Neural cell (in vitro differentiated cells): ENCODE measurements at regions not wholly inside any gene's neighbourhood (a gene's known extent, or its start where the extent isn't known, plus 50 kb on each side); places are given as distances from the start of the nearest gene placed in this dataset.
"Not testable (repeated sequence)": the region's sequence is repeated elsewhere in the genome, so short reads cannot be mapped to it uniquely, and the experiment has no call there.

Experiments
- H2AFZ ChIP-seq: fragments of 200-600, 300-800 bp; sonication (generic), shearing (Covaris generic); 2 replicates; pipeline ENCODE4 v1.6.0; 2014; ENCODE audit warnings: low read depth, mild to moderate bottlenecking, antibody characterized with exemption, low read length, moderate library complexity
- H3F3A ChIP-seq: fragments of 200-600 bp; shearing (Covaris generic); 2 replicates; pipeline ENCODE4 v1.6.1; 2016; ENCODE audit warnings: mild to moderate bottlenecking, moderate library complexity, mixed read lengths, antibody characterized with exemption, low read length; ENCODE audit not compliant: insufficient read depth, poor library complexity, severe bottlenecking
- H3K27ac ChIP-seq: fragments of 200-600, 300-800 bp; sonication (generic), shearing (Covaris generic); 2 replicates; pipeline ENCODE4 v1.5.1; 2014; ENCODE audit warnings: mild to moderate bottlenecking, low read length, moderate library complexity
- H3K27me3 ChIP-seq: fragments of 300-800, 200-600 bp; sonication (generic), shearing (Covaris generic); 2 replicates; pipeline ENCODE4 v1.6.0; 2014; ENCODE audit warnings: mild to moderate bottlenecking, low read depth, low read length, moderate library complexity; ENCODE audit not compliant: insufficient read depth
- H3K36me3 ChIP-seq: fragments of 300-800, 200-600 bp; sonication (generic), shearing (Covaris generic); 2 replicates; pipeline ENCODE4 v1.5.1; 2014; ENCODE audit warnings: mild to moderate bottlenecking, antibody characterized with exemption, low read length, moderate library complexity; ENCODE audit not compliant: insufficient read depth
- H3K4me2 ChIP-seq: fragments of 300-800, 200-600 bp; sonication (generic), shearing (Covaris generic); 2 replicates; pipeline ENCODE4 v1.6.0; 2014; ENCODE audit warnings: mild to moderate bottlenecking, low read length
- H3K4me3 ChIP-seq: fragments of 300-800, 200-600 bp; sonication (generic), shearing (Covaris generic); 2 replicates; pipeline ENCODE4 v1.5.1; 2014; ENCODE audit warnings: mild to moderate bottlenecking, low read length, moderate library complexity
- H3K79me2 ChIP-seq: fragments of 200-600 bp; shearing (Covaris generic); replicated peaks from 2 replicates; pipeline ENCODE4 v1.6.0; 2014; ENCODE audit warnings: mild to moderate bottlenecking, low read length, moderate library complexity; ENCODE audit not compliant: insufficient read depth
- H3K9ac ChIP-seq: fragments of 300-800, 200-600 bp; sonication (generic), shearing (Covaris generic); 2 replicates; pipeline ENCODE4 v1.6.1; 2016; ENCODE audit warnings: mild to moderate bottlenecking, low read length, mixed read lengths
- H3K9me2 ChIP-seq: fragments of 200-600 bp; shearing (Covaris generic); 2 replicates; pipeline ENCODE4 v1.6.1; 2016; ENCODE audit warnings: mild to moderate bottlenecking, low read length, mixed read lengths; ENCODE audit not compliant: insufficient read depth
- H3K9me3 ChIP-seq: fragments of 200-600, 300-800 bp; sonication (generic), shearing (Covaris generic); 2 replicates; pipeline ENCODE4 v1.6.1; 2016; ENCODE audit warnings: mild to moderate bottlenecking, mixed run types, low read length, moderate library complexity, mixed read lengths
- H4K20me1 ChIP-seq: fragments of 200-600 bp; shearing (Covaris generic); 2 replicates; pipeline ENCODE4 v1.6.1; 2016; ENCODE audit warnings: mild to moderate bottlenecking, mixed run types; ENCODE audit not compliant: insufficient read depth
- EP300 ChIP-seq: fragments of 450-650 bp; conservative IDR thresholded peaks from 2 replicates; pipeline ENCODE4 v1.6.1; 2014; ENCODE audit warnings: antibody characterized with exemption, mild to moderate bottlenecking, moderate library complexity; ENCODE audit not compliant: poor library complexity, severe bottlenecking
- EZH2 ChIP-seq: fragments of 200-600, 300-800 bp; shearing (Covaris generic), sonication (generic); IDR thresholded peaks from 2 replicates; pipeline ENCODE4 v1.6.1; 2014; ENCODE audit warnings: antibody characterized with exemption, low read length, borderline replicate concordance, mild to moderate bottlenecking; ENCODE audit not compliant: insufficient read depth, poor library complexity, severe bottlenecking
- MXI1 ChIP-seq: fragments of 450-650 bp; conservative IDR thresholded peaks from 2 replicates; pipeline ENCODE4 v1.6.1; 2014; ENCODE audit warnings: antibody characterized with exemption, mild to moderate bottlenecking; ENCODE audit not compliant: poor library complexity, severe bottlenecking
- POLR2AphosphoS5 ChIP-seq: IDR thresholded peaks from 2 replicates; pipeline ENCODE4 v1.6.1; 2012
- RAD21 ChIP-seq: fragments of 450-650 bp; conservative IDR thresholded peaks from 2 replicates; pipeline ENCODE4 v1.6.1; 2014; ENCODE audit warnings: antibody characterized with exemption, mild to moderate bottlenecking, moderate library complexity
- REST ChIP-seq: IDR thresholded peaks from 2 replicates; pipeline ENCODE4 v1.6.1; 2012; ENCODE audit warnings: borderline replicate concordance
- SMC3 ChIP-seq: fragments of 450-650 bp; conservative IDR thresholded peaks from 2 replicates; pipeline ENCODE4 v1.6.1; 2014; ENCODE audit warnings: antibody characterized with exemption, mild to moderate bottlenecking, moderate library complexity; ENCODE audit not compliant: poor library complexity
- TAF1 ChIP-seq: IDR thresholded peaks from 2 replicates; pipeline ENCODE4 v1.6.1; 2012; ENCODE audit warnings: low read depth
- TF ChIP-seq, protein P1 (sequence below): fragments of 450-650 bp; IDR thresholded peaks from 2 replicates; pipeline ENCODE4 v1.5.1; 2014; ENCODE audit warnings: antibody characterized with exemption, mild to moderate bottlenecking, moderate library complexity; ENCODE audit not compliant: poor library complexity, severe bottlenecking

DNA sequence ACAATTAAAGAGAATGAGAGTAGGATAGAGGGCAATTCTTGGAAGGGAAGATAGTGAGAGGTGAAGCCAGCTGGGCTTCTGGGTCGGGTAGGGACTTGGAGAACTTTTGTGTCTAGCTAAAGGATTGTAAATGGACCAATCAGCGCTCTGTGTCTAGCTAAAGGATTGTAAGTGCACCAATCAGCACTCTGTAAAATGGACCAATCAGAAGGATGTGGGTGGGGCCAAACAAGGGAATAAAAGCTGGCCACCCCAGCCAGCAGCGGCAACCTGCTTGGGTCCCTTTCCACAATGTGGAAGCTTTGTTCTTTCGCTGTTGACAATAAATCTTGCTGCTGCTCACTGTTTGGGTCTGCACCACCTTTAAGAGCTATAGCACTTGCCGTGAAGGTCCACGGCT is 384.0 kb downstream of the AEBP2 start:
- H3K36me3 ChIP-seq, H3K9me2 ChIP-seq, H2AFZ ChIP-seq, H4K20me1 ChIP-seq, H3K79me2 ChIP-seq, H3K4me2 ChIP-seq, H3K4me3 ChIP-seq, H3K9me3 ChIP-seq, H3K27ac ChIP-seq, H3F3A ChIP-seq, H3K27me3 ChIP-seq, H3K9ac ChIP-seq: not testable (repeated sequence)

DNA sequence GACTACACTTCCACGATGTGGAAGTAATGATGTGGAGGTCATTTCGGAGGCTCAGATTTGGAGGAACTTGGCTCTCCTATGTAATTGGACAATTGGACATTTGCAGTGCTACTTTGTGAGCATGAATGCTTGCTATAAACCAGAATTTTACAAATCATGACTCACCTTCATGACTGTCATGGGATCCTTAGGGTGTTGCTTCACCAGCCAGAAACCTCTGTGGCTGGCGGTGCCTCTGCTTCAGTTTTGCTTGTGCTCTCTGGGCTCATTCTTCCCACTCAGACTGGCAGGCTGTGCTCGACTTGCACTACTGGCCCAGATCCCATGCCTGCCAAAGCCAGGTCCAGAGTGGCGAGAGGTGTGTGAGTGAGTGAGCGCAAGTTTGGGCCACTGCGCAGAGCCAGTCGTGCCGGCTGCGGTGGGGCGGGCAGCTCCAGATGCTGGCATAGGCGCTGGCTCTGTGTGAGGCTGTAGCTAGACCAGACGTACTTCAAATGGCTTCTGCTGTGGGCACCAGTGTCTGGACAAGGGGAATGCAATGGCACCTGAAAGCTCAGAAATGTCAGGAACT is 387.8 kb downstream of the AEBP2 start:
- H3K9me2 ChIP-seq, result no peaks in the 10 kb centered on the region
- H3K27ac ChIP-seq, result no peak overlapping the region
- no peak overlapping the region for H3K4me2 ChIP-seq
- no peaks in the 10 kb centered on the region for H3K36me3 ChIP-seq
- no peak overlapping the region for H3K9ac ChIP-seq
- TF ChIP-seq POLR2AphosphoS5, result no peak
- no peaks in the 10 kb centered on the region for H3K9me3 ChIP-seq
- no peaks in the 10 kb centered on the region for H3F3A ChIP-seq
- no peaks in the 10 kb centered on the region for H4K20me1 ChIP-seq
- H3K27me3 ChIP-seq, result no peaks in the 10 kb centered on the region
- no peaks in the 10 kb centered on the region for H3K79me2 ChIP-seq
- no peak overlapping the region for H3K4me3 ChIP-seq
- no peak overlapping the region for H2AFZ ChIP-seq

- Histone ChIP-seq H3K4me2 (no peak overlapping the region), H3K9me3 (no peaks in the 10 kb centered on the region), H2AFZ (no peak overlapping the region), H3K27me3 (no peaks in the 10 kb centered on the region), H3K4me3 (no peak overlapping the region), H3K9me2 (no peaks in the 10 kb centered on the region), H3K79me2 (no peaks in the 10 kb centered on the region), H4K20me1 (no peaks in the 10 kb centered on the region), H3F3A (no peaks in the 10 kb centered on the region), H3K9ac (no peak overlapping the region), H3K36me3 (no peaks in the 10 kb centered on the region), H3K27ac (no peak overlapping the region)
- no peak for TF ChIP-seq REST
- TF ChIP-seq EP300, result no peak
- TF ChIP-seq SMC3, result no peak
- TF ChIP-seq EZH2, result no peak
- TF ChIP-seq RAD21, result no peak
- TF ChIP-seq, protein P1, sequence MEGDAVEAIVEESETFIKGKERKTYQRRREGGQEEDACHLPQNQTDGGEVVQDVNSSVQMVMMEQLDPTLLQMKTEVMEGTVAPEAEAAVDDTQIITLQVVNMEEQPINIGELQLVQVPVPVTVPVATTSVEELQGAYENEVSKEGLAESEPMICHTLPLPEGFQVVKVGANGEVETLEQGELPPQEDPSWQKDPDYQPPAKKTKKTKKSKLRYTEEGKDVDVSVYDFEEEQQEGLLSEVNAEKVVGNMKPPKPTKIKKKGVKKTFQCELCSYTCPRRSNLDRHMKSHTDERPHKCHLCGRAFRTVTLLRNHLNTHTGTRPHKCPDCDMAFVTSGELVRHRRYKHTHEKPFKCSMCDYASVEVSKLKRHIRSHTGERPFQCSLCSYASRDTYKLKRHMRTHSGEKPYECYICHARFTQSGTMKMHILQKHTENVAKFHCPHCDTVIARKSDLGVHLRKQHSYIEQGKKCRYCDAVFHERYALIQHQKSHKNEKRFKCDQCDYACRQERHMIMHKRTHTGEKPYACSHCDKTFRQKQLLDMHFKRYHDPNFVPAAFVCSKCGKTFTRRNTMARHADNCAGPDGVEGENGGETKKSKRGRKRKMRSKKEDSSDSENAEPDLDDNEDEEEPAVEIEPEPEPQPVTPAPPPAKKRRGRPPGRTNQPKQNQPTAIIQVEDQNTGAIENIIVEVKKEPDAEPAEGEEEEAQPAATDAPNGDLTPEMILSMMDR, result no peak
- TF ChIP-seq MXI1, result no peak
- no peak for TF ChIP-seq TAF1
- no peak for TF ChIP-seq POLR2AphosphoS5
Measured at GRCh38 chr12:19829100-19829853, 390.0 kb downstream of the AEBP2 start.
